Lung (tissue), 11 donors: ENCODE measurements at regions not wholly inside any gene's neighbourhood (a gene's known extent, or its start where the extent isn't known, plus 50 kb on each side); places are given as distances from the start of the nearest gene placed in this dataset.
"Not testable (repeated sequence)": the region's sequence is repeated elsewhere in the genome, so short reads cannot be mapped to it uniquely, and the experiment has no call there.

Experiments used
- ATAC-seq: fragments of 200-7000 bp; cut with Tn5 transposase; one replicate; pipeline ENCODE4 v1.9.1; 2020; ENCODE audit warnings: moderate number of reproducible peaks; ENCODE audit not compliant: insufficient read depth, low FRiP score
- DNase-seq, 3 donors: peaks; one replicate each; pipeline ENCODE4 v3.0.0-alpha.2; 2013 to 2017
- H3K27ac ChIP-seq, 2 donors: one replicate each; pipeline ENCODE4 v1.5.1; 2013; ENCODE audit warnings: mild to moderate bottlenecking in 2 of 2, moderate library complexity in 2 of 2, control low read depth in 1 of 2, inconsistent platforms in 1 of 2, low read depth in 1 of 2, low read length in 1 of 2
- H3K27me3 ChIP-seq, 3 donors: one replicate each; pipeline ENCODE4 v1.5.1; 2013; ENCODE audit warnings: low read length in 2 of 3; ENCODE audit not compliant: control insufficient read depth in 3 of 3, insufficient read depth in 3 of 3
- H3K36me3 ChIP-seq, 4 donors: one replicate each; pipeline ENCODE4 v1.5.1; 2013; ENCODE audit warnings: low read length in 4 of 4, mild to moderate bottlenecking in 1 of 4, moderate library complexity in 1 of 4; ENCODE audit not compliant: control insufficient read depth in 4 of 4, insufficient read depth in 4 of 4
- H3K4me1 ChIP-seq, 5 donors: one replicate each; pipeline ENCODE4 v1.5.1; 2013; ENCODE audit warnings: low read length in 5 of 5, mild to moderate bottlenecking in 2 of 5, moderate library complexity in 1 of 5; ENCODE audit not compliant: control insufficient read depth in 5 of 5, insufficient read depth in 5 of 5
- H3K4me3 ChIP-seq: one replicate; pipeline ENCODE4 v1.5.1; 2013; ENCODE audit warnings: mild to moderate bottlenecking, control low read depth, moderate library complexity
- H3K9ac ChIP-seq, 2 donors: one replicate each; pipeline ENCODE4 v1.5.1; 2013; ENCODE audit warnings: low read length in 2 of 2, control low read depth in 1 of 2; ENCODE audit not compliant: insufficient read depth in 1 of 2
- H3K9me3 ChIP-seq, 4 donors: one replicate each; pipeline ENCODE4 v1.5.1; 2013; ENCODE audit warnings: low read length in 3 of 4, mild to moderate bottlenecking in 1 of 4, moderate library complexity in 1 of 4; ENCODE audit not compliant: control insufficient read depth in 4 of 4, insufficient read depth in 3 of 4
- CTCF ChIP-seq: IDR thresholded peaks from 2 replicates; pipeline ENCODE4 v1.5.1; 2012; ENCODE audit warnings: mild to moderate bottlenecking; ENCODE audit errors: control extremely low read depth, extremely low read depth
- WGBS, 2 donors: extraction: QIAGEN DNeasy Blood & Tissue Kit; methylation state at CpG; one replicate each; pipeline ENCODE4 v1.1.7; 2013; 5-methylcytosine and 5-hydroxymethylcytosine counted together
- donor health status: control.
- donor health status: control.
- donor health status: Bipolar disorder and iron deficiency.
- donor health status: healthy.
- donor health status: DM: yes; HTN: yes; CAD: no.

DNA sequence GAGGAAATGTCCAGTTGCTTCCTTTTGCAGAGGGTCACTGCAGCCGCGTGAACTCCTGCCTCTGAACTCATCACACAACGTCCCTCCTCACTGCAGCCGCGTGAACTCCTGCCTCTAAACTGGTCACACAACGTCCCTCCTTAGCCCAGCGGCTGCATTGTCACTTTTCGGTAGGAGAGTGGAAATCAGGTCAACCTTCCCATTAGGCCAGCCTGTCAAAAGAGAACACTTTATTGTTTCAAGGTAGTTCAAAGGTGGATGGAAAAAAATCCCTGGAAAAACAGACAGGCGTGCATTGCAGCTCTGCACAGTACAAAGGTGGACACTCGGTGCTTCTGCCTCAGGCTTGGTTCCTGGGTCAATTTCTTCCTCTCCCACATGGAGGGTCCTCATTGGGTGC, 280.2 kb downstream of the FOXL1 start:
- no peak for ATAC-seq
- no peak overlapping the region for H3K27ac ChIP-seq
- H3K4me3 ChIP-seq = no peak overlapping the region
- H3K36me3 ChIP-seq = no peaks in the 10 kb centered on the region
- 60 to 75% methylated on average over 10 of the region's 10 CpGs for WGBS, 2 donors
- no peak for TF ChIP-seq CTCF
- no peaks in the 10 kb centered on the region for H3K27me3 ChIP-seq
- H3K4me1 ChIP-seq = peaks cover 0 to 9% (median 3%) of the 10 kb centered on the region in 5 donors
- H3K9me3 ChIP-seq = no peaks in the 10 kb centered on the region
- no peak overlapping the region for H3K9ac ChIP-seq
- no peak for DNase-seq

DNA sequence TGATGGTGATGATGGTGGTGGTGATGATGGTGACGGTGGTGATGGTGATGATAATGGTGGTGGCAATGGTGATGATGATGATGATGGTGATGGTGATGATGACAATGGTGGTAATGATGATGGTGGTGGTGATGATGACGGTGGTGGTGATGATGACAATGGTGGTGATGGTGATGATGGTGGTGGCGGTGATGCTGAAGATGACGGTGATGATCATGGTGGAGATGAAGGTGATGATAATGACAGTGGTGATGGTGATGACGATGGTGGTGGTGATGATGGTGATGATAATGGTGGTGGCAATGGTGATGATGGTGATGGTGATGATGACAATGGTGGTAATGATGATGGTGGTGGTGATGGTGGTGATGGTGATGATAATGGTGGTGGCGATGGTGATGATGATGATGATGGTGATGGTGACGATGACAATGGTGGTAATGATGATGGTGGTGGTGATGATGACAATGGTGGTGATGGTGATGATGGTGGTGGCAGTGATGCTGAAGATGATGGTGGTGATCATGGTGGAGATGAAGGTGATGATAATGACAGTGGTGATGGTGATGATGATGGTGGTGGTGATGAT, 283.0 kb downstream of the FOXL1 start:
- not testable (repeated sequence) for H3K4me3 ChIP-seq, H3K27me3 ChIP-seq, H3K36me3 ChIP-seq, ATAC-seq, H3K27ac ChIP-seq, H3K9ac ChIP-seq, H3K9me3 ChIP-seq, DNase-seq
- peaks cover 0 to 18% (median 13%) of the 10 kb centered on the region in 5 donors for H3K4me1 ChIP-seq
- WGBS, 2 donors = 96 to 97% methylated on average over 7 of the region's 7 CpGs

- DNase-seq (peak; percentile 69 to 82 (median 74)), ATAC-seq (no peak)
- H3K36me3 ChIP-seq = no peaks in the 10 kb centered on the region
- peaks cover 0 to 20% (median 17%) of the 10 kb centered on the region in 5 donors for H3K4me1 ChIP-seq
- no peaks in the 10 kb centered on the region for H3K27me3 ChIP-seq
- 54 to 69% methylated on average over 14 of the region's 14 CpGs for WGBS, 2 donors
- H3K9me3 ChIP-seq = peaks cover 0 to 2% (median 0%) of the 10 kb centered on the region in 4 donors
- no peak overlapping the region for H3K9ac ChIP-seq
- no peak for TF ChIP-seq CTCF
- H3K27ac ChIP-seq = no peak overlapping the region
- no peak overlapping the region for H3K4me3 ChIP-seq
These were observed 284.4 kb downstream of the FOXL1 start for GRCh38 chr16:86862595-86863280.

DNA sequence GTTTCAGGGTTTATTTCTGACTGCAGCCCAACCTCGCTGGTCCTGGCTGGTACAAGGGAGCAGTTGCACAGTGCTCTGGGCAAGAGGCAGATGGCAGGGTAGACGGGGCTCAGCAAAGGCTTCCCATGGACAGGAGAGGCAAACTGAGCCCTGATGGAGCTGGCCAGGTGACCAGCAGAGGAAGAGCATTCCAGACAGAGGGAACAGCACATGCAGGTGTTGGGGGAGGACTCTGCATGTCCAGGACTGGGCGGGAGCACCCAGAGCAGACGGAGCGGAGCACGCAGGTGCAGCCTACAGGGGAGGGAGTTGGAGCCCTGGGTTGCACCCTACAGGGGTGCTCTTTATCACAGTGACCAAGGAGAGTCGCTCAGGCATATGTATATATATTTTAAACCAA, 285.3 kb downstream of the FOXL1 start:
- peaks cover 0 to 2% (median 0%) of the 10 kb centered on the region in 4 donors for H3K9me3 ChIP-seq
- ATAC-seq (no peak), DNase-seq (no peak)
- H3K27ac ChIP-seq = no peak overlapping the region
- H3K4me1 ChIP-seq = peaks cover 0 to 25% (median 15%) of the 10 kb centered on the region in 5 donors
- 91 to 96% methylated on average over 7 of the region's 7 CpGs for WGBS, 2 donors
- no peak overlapping the region for H3K9ac ChIP-seq
- H3K27me3 ChIP-seq = no peaks in the 10 kb centered on the region
- no peak for TF ChIP-seq CTCF
- no peak overlapping the region for H3K4me3 ChIP-seq
- H3K36me3 ChIP-seq = no peaks in the 10 kb centered on the region
